GM21360 (cell line): ENCODE measurements at regions not wholly inside any gene's neighbourhood (a gene's known extent, or its start where the extent isn't known, plus 50 kb on each side); places are given as distances from the start of the nearest gene placed in this dataset.
"Not testable (repeated sequence)": the region's sequence is repeated elsewhere in the genome, so short reads cannot be mapped to it uniquely, and the experiment has no call there.

ENCODE experiments used
- ATAC-seq: cut with Tn5 transposase; IDR thresholded peaks from one replicate; pipeline ENCODE4 v1.9.1; 2021; ENCODE audit warnings: mild to moderate bottlenecking, moderate library complexity; ENCODE audit not compliant: unreplicated experiment

- no peak for ATAC-seq
Observed at GRCh38 chr13:97856304-97856675, 97.2 kb upstream of the IPO5 start.

- ATAC-seq = no peak
Observed at GRCh38 chr13:97858161-97858560, 95.3 kb upstream of the IPO5 start.

- no peak for ATAC-seq
Observed at GRCh38 chr13:97866346-97866745, 87.1 kb upstream of the IPO5 start.

GRCh38 chr13:97866751-97867150 lies 86.7 kb upstream of the IPO5 start:
- no peak for ATAC-seq

- no peak for ATAC-seq
Observed at GRCh38 chr13:97873398-97873797, 80.1 kb upstream of the IPO5 start.

GRCh38 chr13:97875218-97875617 lies 78.3 kb upstream of the IPO5 start:
- no peak for ATAC-seq

GRCh38 chr13:97875911-97876310 lies 77.6 kb upstream of the IPO5 start:
- ATAC-seq = no peak

- ATAC-seq = no peak
Observed at GRCh38 chr13:97878431-97879375, 74.8 kb upstream of the IPO5 start.

GRCh38 chr13:97879646-97880310 lies 73.7 kb upstream of the IPO5 start:
- no peak for ATAC-seq

GRCh38 chr13:97880311-97880675 lies 73.2 kb upstream of the IPO5 start:
- ATAC-seq = no peak

GRCh38 chr13:97881556-97881955 lies 71.9 kb upstream of the IPO5 start:
- ATAC-seq = no peak

- ATAC-seq = no peak
Observed at GRCh38 chr13:97883396-97883795, 70.1 kb upstream of the IPO5 start.

- no peak for ATAC-seq
Observed at GRCh38 chr13:97884707-97885468, 68.6 kb upstream of the IPO5 start.

- ATAC-seq = no peak
Observed at GRCh38 chr13:97885641-97886040, 67.8 kb upstream of the IPO5 start.

- ATAC-seq = no peak
Observed at GRCh38 chr13:97889803-97890202, 63.7 kb upstream of the IPO5 start.

- no peak for ATAC-seq
Observed at GRCh38 chr13:97890573-97890972, 62.9 kb upstream of the IPO5 start.

GRCh38 chr13:97891964-97892363 lies 61.5 kb upstream of the IPO5 start:
- ATAC-seq = not testable (repeated sequence)

- no peak for ATAC-seq
Observed at GRCh38 chr13:97892717-97893116, 60.8 kb upstream of the IPO5 start.

- no peak for ATAC-seq
Observed at GRCh38 chr13:97895383-97895782, 58.1 kb upstream of the IPO5 start.

GRCh38 chr13:97896446-97896845 lies 57.0 kb upstream of the IPO5 start:
- ATAC-seq = no peak

- no peak for ATAC-seq
Observed at GRCh38 chr13:97901716-97902115, 51.8 kb upstream of the IPO5 start.
